ENCODE measurements at regions not wholly inside any gene's neighbourhood (a gene's known extent, or its start where the extent isn't known, plus 50 kb on each side); places are given as distances from the start of the nearest gene placed in this dataset.

GRCh38 chr10:29050081-29050480 lies 238.8 kb upstream of the LYZL1 start:
- no peak for TF ChIP-seq CTCF (IDR thresholded peaks at IDR 0.05; ENCODE audit: insufficient read depth, low read depth, low read length)
- TF ChIP-seq EZH2 (IDR thresholded peaks at IDR 0.05; ENCODE audit: insufficient read depth, low read length), result no peak
